Stimulated activated CD8-positive, alpha-beta memory T cell treated with anti-CD3 and anti-CD28 coated beads, Interleukin-15, amount 100 ng/mL, for 1 hour (primary cell): ENCODE measurements at regions not wholly inside any gene's neighbourhood (a gene's known extent, or its start where the extent isn't known, plus 50 kb on each side); places are given as distances from the start of the nearest gene placed in this dataset.
A peak's percentile ranks its signal among the peaks of the same experiment; 100 is the strongest.
"Not testable (repeated sequence)": the region's sequence is repeated elsewhere in the genome, so short reads cannot be mapped to it uniquely, and the experiment has no call there.

Source experiments
- DNase-seq: peaks from one replicate; pipeline ENCODE4 v3.0.0-alpha.2; 2020; ENCODE audit warnings: low read depth

GRCh38 chr4:67332627-67333026, 212.7 kb downstream of the CENPC start:
- DNase-seq = no peak

GRCh38 chr4:67328393-67328792, 216.9 kb downstream of the CENPC start:
- DNase-seq = no peak

- no peak for DNase-seq
Observed at GRCh38 chr4:67328018-67328278, 217.4 kb downstream of the CENPC start.

- peak; percentile 12 for DNase-seq
Observed at GRCh38 chr4:67327245-67328017, 217.9 kb downstream of the CENPC start.

DNA sequence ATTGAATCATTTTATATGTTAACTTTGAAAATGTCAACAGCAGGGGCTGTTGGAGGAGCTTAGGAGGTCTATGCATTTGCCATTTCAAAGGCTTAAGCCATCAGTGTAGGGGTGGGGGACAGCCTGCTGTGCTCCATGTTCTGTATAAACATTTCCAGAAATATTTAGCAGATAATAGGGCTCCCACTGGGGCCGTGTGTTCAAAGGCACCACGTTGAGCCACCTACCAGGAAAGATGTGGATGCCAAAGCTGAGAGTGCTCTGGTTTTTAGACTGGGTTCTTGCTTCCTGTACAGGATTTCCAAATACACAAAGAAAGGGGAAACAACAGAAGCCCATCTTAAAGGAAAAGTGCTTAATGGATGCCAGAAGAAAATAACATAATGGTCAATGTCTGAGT, 219.5 kb downstream of the CENPC start:
- DNase-seq = no peak

- no peak for DNase-seq
Observed at GRCh38 chr4:67320645-67321044, 224.7 kb downstream of the CENPC start.

GRCh38 chr4:67319607-67320006, 225.7 kb downstream of the CENPC start:
- not testable (repeated sequence) for DNase-seq

GRCh38 chr4:67300497-67301185, 244.7 kb downstream of the CENPC start:
- DNase-seq = not testable (repeated sequence)

DNA sequence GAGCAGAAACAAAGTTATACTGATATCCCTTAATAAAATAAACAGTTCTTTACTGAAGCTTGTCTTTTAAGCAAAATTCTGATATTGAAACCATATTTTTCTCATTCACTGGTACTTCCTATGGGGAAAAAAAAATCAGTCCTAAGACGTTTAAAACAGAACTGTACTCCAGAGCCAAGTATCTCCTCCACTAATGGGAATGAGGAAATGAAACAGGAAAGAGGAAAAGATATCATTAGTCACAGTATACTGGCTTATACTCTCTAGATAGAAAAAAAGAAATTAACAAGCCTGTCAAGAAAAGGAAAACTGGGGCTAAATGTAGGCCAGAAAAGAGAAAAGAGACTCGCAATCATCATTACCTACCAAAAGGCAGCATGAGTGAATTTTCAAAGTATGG, 252.7 kb downstream of the CENPC start:
- no peak for DNase-seq

DNA sequence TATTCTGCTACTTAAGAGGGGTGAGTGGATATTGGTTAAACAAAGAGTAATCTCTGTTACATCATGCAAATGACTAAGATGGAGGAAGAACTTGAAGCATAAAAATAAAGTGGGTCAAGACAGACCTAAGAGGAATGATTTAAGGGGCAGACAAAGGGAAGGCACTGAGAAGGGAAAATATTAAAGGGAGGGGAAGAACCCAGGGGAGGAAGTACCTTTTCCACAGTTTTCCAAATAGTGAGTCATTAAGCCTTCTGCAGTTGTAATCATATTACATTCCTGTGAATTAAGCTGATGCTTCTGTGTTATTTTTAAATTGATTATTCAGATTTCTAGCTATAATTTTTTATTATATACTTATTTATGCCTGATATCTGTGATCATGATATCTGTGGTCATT, 253.3 kb downstream of the CENPC start:
- no peak for DNase-seq

DNA sequence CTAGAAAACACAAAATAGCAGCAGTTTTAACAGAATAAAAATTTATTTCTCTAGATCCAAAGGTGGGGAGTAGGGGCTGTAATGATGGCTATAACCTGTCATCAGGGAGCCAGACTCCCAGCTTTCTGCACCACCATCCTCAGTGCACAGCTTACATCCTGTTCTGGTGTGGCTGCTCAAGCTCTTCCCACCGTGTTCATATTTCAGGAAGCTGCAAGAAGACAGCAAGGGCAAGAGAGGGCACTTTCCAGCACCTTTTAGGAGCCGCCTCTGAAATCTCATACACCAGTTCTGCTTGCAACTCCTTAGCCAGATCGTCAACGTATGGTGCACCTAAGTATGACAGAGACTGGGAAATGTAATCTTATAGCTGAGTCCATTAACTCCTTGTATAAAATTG, 253.7 kb downstream of the CENPC start:
- DNase-seq = no peak

DNA sequence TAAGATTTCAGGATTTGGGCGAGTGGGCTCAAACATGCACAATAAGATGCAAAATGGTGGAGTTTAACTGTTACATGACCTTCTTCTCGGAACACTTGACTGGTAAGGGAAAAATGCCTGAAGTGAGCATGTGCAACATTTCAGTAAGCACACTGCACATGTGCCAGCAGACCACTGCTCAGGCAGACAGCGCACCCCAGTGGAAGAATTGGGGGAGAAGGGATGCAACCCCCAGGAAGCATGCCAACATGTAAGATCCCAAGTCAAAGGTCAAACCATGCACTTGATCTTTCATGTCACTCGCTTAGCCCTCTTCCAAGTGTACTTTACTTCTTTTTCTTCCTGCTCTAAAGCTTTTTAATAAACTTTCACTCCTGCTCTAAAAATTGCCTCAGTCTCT, 256.3 kb downstream of the CENPC start:
- no peak for DNase-seq

DNA sequence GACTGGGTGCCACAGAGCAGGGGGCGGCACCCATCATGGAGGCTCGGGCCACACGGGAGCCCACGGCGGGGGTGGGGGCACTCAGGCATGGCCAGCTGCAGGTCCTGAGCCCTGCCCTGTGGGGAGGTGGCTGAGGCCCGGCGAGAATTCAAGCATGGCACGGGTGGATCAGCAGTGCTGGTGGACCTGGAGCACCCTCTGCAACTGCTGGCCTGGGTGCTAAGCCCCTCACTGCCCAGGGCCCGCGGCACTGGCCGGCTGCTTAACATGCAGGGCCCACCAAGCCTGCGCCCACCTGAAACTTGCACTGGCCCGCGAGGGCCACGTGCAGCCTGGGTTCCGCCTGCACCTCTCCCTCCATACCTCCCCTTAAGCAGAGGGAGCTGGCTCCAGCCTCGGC, 258.6 kb downstream of the CENPC start:
- DNase-seq = no peak

- no peak for DNase-seq
Observed at GRCh38 chr4:67282749-67283148, 262.6 kb downstream of the CENPC start.

DNA sequence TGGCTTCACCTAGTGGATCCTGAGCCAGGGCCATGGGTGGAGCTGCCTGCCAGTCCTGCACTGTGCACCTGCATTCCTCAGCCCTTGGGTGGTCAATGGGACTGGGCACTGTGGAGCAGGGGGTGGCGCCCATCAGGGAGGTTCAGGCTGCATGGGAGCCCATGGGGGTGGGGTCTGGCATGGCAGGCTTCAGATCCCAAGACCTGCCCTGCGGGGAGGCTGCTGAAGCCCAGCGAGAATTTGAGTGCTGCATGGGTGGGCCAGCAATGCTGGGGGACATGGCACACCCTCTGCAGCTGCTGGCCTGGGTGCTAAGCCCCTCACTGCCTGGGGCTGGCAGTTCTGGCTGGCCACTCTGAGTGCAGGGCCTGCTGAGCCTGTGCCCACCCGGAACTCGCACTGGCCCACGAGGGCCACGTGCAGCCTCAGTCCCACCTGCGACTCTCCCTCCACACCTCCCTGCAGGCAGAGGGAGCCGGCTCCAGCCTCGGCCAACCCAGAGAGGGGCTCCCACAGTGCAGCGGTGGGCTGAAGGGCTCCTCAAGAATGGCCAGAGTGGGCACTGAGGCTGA, 270.0 kb downstream of the CENPC start:
- no peak for DNase-seq

- DNase-seq = not testable (repeated sequence)
Observed at GRCh38 chr4:67274671-67275070, 270.6 kb downstream of the CENPC start.

- DNase-seq = no peak
Observed at GRCh38 chr4:67273666-67274065, 271.6 kb downstream of the CENPC start.

DNA sequence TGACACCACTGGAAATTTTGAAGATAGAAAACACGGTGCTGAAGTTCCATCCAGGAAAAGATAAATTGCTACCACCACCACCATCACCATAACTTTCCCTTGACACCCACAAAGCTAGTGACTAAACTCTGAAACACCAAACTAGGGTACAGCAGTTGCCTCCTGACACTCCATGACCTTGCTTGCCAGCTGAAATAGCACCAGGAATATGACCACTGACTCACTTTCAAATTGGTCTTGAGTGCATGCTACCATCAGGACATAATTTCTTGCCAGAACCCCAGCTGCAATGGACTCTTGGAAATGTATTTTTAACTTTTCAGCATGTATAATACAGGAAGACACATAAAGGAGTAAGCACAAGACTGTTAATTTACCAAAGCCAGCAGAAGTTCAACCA, 283.3 kb downstream of the CENPC start:
- DNase-seq = no peak

DNA sequence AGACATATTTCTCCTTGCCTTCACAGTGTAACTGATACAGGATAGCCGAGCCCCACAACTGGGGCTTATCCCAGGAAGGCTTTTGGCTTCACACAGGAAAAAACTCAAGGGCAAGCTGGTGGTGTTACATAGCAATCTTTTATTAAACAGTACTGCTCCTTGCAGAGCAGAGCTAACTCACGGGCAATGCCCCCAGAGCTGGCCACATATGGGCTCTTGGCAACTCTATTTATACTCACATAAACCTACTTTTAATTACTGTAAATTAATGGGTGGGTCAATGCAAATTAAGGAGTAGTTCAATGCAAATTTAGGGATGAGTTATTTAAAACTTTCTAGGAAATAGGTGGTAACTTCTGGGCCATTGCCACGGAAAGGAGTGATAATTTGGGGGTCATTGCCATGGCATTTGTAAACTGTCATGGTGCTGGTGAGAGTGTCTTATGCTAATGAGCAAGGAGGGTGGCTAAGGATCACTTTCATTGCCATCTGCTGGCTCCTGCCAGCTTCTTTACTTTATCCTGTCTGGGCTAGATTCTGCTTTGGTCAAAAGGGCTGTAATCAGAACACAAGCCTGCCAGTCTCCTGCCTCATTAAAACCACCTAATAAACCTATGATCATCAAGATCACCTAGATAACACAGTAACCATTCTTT, 288.8 kb downstream of the CENPC start:
- no peak for DNase-seq

DNA sequence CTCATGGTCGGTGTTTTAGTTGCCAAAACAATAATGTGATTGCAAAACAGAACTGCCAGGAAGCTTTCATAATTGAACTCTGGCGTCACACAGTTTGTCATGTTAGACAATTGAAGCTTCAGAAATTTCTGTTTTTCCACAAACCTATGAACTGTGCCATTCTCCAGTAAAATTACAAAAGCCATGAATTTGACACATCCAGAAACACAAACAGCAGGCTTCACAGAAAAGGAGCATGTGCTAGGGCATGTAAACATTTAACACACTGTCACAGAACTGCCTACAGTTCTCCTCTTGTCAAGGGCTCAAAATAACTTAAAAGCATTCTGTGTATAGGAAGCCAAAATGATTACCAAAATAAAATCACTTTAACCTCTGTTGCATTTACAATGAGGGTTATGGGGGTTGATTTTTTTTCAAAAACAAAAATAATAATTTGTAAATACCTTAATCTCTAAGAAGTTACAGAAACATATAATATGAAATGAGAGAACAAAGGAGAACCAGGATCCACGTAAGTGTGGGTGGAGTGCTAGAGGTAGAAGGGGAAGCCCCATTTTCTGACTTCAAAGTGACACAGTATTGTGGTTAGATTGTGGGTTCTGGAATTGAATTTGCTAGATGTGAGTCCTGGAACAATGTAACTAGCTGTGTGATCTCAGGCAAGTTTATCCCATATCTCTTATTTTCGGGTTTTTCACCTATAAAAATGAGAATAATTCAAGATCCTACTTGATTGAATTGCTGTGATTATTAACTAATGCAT, 295.0 kb downstream of the CENPC start:
- no peak for DNase-seq

DNA sequence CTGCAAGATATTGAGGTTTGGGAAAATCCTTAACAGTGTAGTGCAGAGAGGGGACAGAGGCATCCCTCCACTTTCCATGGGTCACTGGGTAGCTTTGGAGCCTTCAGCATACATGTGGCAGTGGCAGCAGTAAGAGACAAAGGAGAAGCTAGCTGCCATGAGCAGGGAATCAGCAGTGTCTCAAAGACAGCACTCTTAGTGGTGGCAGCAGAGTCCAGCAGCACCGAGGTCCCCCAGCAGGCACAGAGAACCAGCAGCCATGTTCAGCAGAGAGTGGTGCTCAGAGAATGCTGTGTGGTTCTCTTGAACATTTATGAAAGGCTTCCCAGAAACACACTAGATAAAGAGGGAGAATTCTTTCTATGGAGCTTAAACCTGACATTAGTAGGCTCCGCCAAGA, 308.5 kb downstream of the CENPC start:
- DNase-seq = no peak

GRCh38 chr4:67236318-67236717, 309.0 kb downstream of the CENPC start:
- no peak for DNase-seq
